ENCODE measurements at regions not wholly inside any gene's neighbourhood (a gene's known extent, or its start where the extent isn't known, plus 50 kb on each side); places are given as distances from the start of the nearest gene placed in this dataset.

- no peak for TF ChIP-seq CTCF (IDR thresholded peaks at IDR 0.05; ENCODE audit: insufficient read depth, low read depth, low read length, missing control alignments)
- no peak overlapping the region for H3K4me3 ChIP-seq (ENCODE audit: low read length)
- DNase-seq (ENCODE audit: low read depth), result no peak
These were observed 78.1 kb upstream of the AHI1 start for GRCh38 chr6:135575629-135576028.

- peak; percentile 39 for DNase-seq (ENCODE audit: low read depth)
- H3K4me3 ChIP-seq (ENCODE audit: low read length), result no peak overlapping the region
- TF ChIP-seq CTCF (IDR thresholded peaks at IDR 0.05; ENCODE audit: insufficient read depth, low read depth, low read length, missing control alignments), result no peak
These were observed 78.5 kb upstream of the AHI1 start for GRCh38 chr6:135576055-135576454.

- TF ChIP-seq CTCF (IDR thresholded peaks at IDR 0.05; ENCODE audit: insufficient read depth, low read depth, low read length, missing control alignments), result no peak
- no peak overlapping the region for H3K4me3 ChIP-seq (ENCODE audit: low read length)
- DNase-seq (ENCODE audit: low read depth), result no peak
These were observed 79.6 kb upstream of the AHI1 start for GRCh38 chr6:135577059-135577538.

GRCh38 chr6:135578976-135579375 lies 81.4 kb upstream of the AHI1 start:
- DNase-seq (ENCODE audit: low read depth), result no peak
- H3K4me3 ChIP-seq (ENCODE audit: low read length), result no peak overlapping the region
- no peak for TF ChIP-seq CTCF (IDR thresholded peaks at IDR 0.05; ENCODE audit: insufficient read depth, low read depth, low read length, missing control alignments)

GRCh38 chr6:135581211-135581610 lies 83.7 kb upstream of the AHI1 start:
- H3K4me3 ChIP-seq (ENCODE audit: low read length), result no peak overlapping the region
- no peak for DNase-seq (ENCODE audit: low read depth)
- no peak for TF ChIP-seq CTCF (IDR thresholded peaks at IDR 0.05; ENCODE audit: insufficient read depth, low read depth, low read length, missing control alignments)

- no peak for TF ChIP-seq CTCF (IDR thresholded peaks at IDR 0.05; ENCODE audit: insufficient read depth, low read depth, low read length, missing control alignments)
- no peak overlapping the region for H3K4me3 ChIP-seq (ENCODE audit: low read length)
- DNase-seq (ENCODE audit: low read depth), result peak; percentile 36
These were observed 85.8 kb upstream of the AHI1 start for GRCh38 chr6:135583256-135583761.

GRCh38 chr6:135586388-135586787 lies 88.8 kb upstream of the AHI1 start:
- DNase-seq (ENCODE audit: low read depth), result peak; percentile 30
- no peak for TF ChIP-seq CTCF (IDR thresholded peaks at IDR 0.05; ENCODE audit: insufficient read depth, low read depth, low read length, missing control alignments)
- no peak overlapping the region for H3K4me3 ChIP-seq (ENCODE audit: low read length)

Data from epithelial cell of esophagus (primary cell).